Endothelial cell (in vitro differentiated cells): ENCODE measurements at regions not wholly inside any gene's neighbourhood (a gene's known extent, or its start where the extent isn't known, plus 50 kb on each side); places are given as distances from the start of the nearest gene placed in this dataset.

Experiments used
- DNase-seq: peaks from one replicate; pipeline ENCODE4 v3.0.0; 2021; ENCODE audit warnings: low spot score
- H3K27ac Mint-ChIP-seq: one replicate; pipeline ENCODE4 v1.8.0; 2021; ENCODE audit warnings: mixed read lengths, inconsistent platforms; ENCODE audit not compliant: unreplicated experiment
- H3K27me3 Mint-ChIP-seq: one replicate; pipeline ENCODE4 v1.8.0; 2021; ENCODE audit warnings: mild to moderate bottlenecking, moderate library complexity, mixed read lengths, inconsistent platforms; ENCODE audit not compliant: unreplicated experiment
- H3K36me3 Mint-ChIP-seq: one replicate; pipeline ENCODE4 v1.8.0; 2021; ENCODE audit warnings: mild to moderate bottlenecking, low read depth, mixed read lengths, inconsistent platforms; ENCODE audit not compliant: unreplicated experiment
- H3K4me1 Mint-ChIP-seq: one replicate; pipeline ENCODE4 v1.8.0; 2021; ENCODE audit warnings: mild to moderate bottlenecking, mixed read lengths, inconsistent platforms; ENCODE audit not compliant: unreplicated experiment
- H3K4me3 Mint-ChIP-seq: one replicate; pipeline ENCODE4 v1.8.0; 2021; ENCODE audit warnings: mild to moderate bottlenecking, mixed read lengths, inconsistent platforms; ENCODE audit not compliant: unreplicated experiment
- H3K9me3 Mint-ChIP-seq: one replicate; pipeline ENCODE4 v1.8.0; 2021; ENCODE audit warnings: mixed read lengths, inconsistent platforms; ENCODE audit not compliant: unreplicated experiment
- CTCF ChIP-seq: fragments of 200-600 bp; sonication (generic); IDR thresholded peaks from one replicate; pipeline ENCODE4 v1.5.0; 2021; ENCODE audit warnings: antibody characterized with exemption; ENCODE audit not compliant: unreplicated experiment

GRCh38 chr10:59587083-59587755, 122.4 kb downstream of the SLC16A9 start:
- H3K27ac Mint-ChIP-seq: no peak overlapping the region
- H3K4me1 Mint-ChIP-seq: peaks cover 10% of the 10 kb centered on the region
- no peak overlapping the region for H3K4me3 Mint-ChIP-seq
- no peak for TF ChIP-seq CTCF
- no peak for DNase-seq
- no peaks in the 10 kb centered on the region for H3K9me3 Mint-ChIP-seq
- H3K36me3 Mint-ChIP-seq: no peaks in the 10 kb centered on the region
- peaks cover 2% of the 10 kb centered on the region for H3K27me3 Mint-ChIP-seq

GRCh38 chr10:59586407-59586891, 123.2 kb downstream of the SLC16A9 start:
- no peak for TF ChIP-seq CTCF
- no peak for DNase-seq
- Mint-ChIP-seq H3K9me3 (no peaks in the 10 kb centered on the region), H3K27ac (no peak overlapping the region), H3K4me1 (peaks cover 4% of the 10 kb centered on the region), H3K4me3 (no peak overlapping the region), H3K27me3 (peaks cover 2% of the 10 kb centered on the region), H3K36me3 (no peaks in the 10 kb centered on the region)

- DNase-seq: no peak
- Mint-ChIP-seq H3K27me3 (peaks cover 2% of the 10 kb centered on the region), H3K36me3 (no peaks in the 10 kb centered on the region), H3K9me3 (no peaks in the 10 kb centered on the region), H3K27ac (no peak overlapping the region), H3K4me3 (no peak overlapping the region), H3K4me1 (no peaks in the 10 kb centered on the region)
- no peak for TF ChIP-seq CTCF
Measured at GRCh38 chr10:59585046-59585700, 124.5 kb downstream of the SLC16A9 start.

- Mint-ChIP-seq H3K9me3 (no peaks in the 10 kb centered on the region), H3K27ac (no peak overlapping the region), H3K4me3 (no peak overlapping the region), H3K4me1 (no peaks in the 10 kb centered on the region), H3K27me3 (peaks cover 2% of the 10 kb centered on the region), H3K36me3 (no peaks in the 10 kb centered on the region)
- DNase-seq: no peak
- no peak for TF ChIP-seq CTCF
Measured at GRCh38 chr10:59582780-59583179, 126.9 kb downstream of the SLC16A9 start.

GRCh38 chr10:59582058-59582457, 127.6 kb downstream of the SLC16A9 start:
- Mint-ChIP-seq H3K4me1 (no peaks in the 10 kb centered on the region), H3K36me3 (no peaks in the 10 kb centered on the region), H3K4me3 (no peak overlapping the region), H3K9me3 (no peaks in the 10 kb centered on the region), H3K27me3 (no peaks in the 10 kb centered on the region), H3K27ac (no peak overlapping the region)
- no peak for TF ChIP-seq CTCF
- no peak for DNase-seq
